Dendritic cell treated with granulocyte-macrophage colony-stimulating factor and Interleukin-4, amounts not matched to agents 40 ng/mL and 50 ng/mL, for 4 days (primary cell): ENCODE measurements at regions not wholly inside any gene's neighbourhood (a gene's known extent, or its start where the extent isn't known, plus 50 kb on each side); places are given as distances from the start of the nearest gene placed in this dataset.
"Not testable (repeated sequence)": the region's sequence is repeated elsewhere in the genome, so short reads cannot be mapped to it uniquely, and the experiment has no call there.

Experiments used
- H3K27ac Mint-ChIP-seq: one replicate; pipeline ENCODE4 v1.8.0; 2022; ENCODE audit warnings: mild to moderate bottlenecking, mixed read lengths
- H3K27me3 Mint-ChIP-seq: one replicate; pipeline ENCODE4 v1.8.0; 2022; ENCODE audit warnings: mild to moderate bottlenecking, mixed read lengths
- H3K36me3 Mint-ChIP-seq: one replicate; pipeline ENCODE4 v1.8.0; 2022; ENCODE audit warnings: low read depth, mixed read lengths
- H3K4me1 Mint-ChIP-seq: one replicate; pipeline ENCODE4 v1.8.0; 2022; ENCODE audit warnings: low read depth, mixed read lengths
- H3K4me3 Mint-ChIP-seq: one replicate; pipeline ENCODE4 v1.8.0; 2022; ENCODE audit warnings: mild to moderate bottlenecking, moderate library complexity, mixed read lengths
- H3K9me3 Mint-ChIP-seq: one replicate; pipeline ENCODE4 v1.8.0; 2022; ENCODE audit warnings: mixed read lengths
- intact Hi-C: fragments of 100-400 bp; cut with micrococcal nuclease; formaldehyde crosslinking; loops from one replicate; pipeline ENCODE4 v1.15.0; 2022

DNA sequence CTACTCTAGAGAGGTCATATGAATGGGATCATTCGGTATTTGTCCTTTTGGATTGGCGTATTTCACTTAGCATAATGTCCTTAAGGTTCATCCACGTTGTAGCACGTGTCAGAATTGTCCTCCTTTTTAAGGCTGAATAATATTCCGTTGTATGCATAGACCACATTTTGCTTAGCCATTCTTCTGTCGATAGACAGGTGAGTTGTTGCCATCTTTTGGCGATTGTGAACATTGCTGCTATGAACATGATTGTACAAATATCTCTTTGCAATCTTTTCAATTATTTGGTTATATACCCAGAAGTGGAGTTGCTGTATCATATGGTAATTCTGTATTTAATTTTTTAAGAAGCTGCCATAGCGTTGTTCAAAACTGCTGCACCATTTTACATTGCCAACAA lies 52.4 kb upstream of the GOLGA8J start:
- H3K27me3 Mint-ChIP-seq = peaks cover 3% of the 10 kb centered on the region
- intact Hi-C loops = no loop called here
- H3K36me3 Mint-ChIP-seq = no peaks in the 10 kb centered on the region
- no peak overlapping the region for H3K27ac Mint-ChIP-seq
- no peak overlapping the region for H3K4me3 Mint-ChIP-seq
- H3K9me3 Mint-ChIP-seq = no peaks in the 10 kb centered on the region
- H3K4me1 Mint-ChIP-seq = no peaks in the 10 kb centered on the region

DNA sequence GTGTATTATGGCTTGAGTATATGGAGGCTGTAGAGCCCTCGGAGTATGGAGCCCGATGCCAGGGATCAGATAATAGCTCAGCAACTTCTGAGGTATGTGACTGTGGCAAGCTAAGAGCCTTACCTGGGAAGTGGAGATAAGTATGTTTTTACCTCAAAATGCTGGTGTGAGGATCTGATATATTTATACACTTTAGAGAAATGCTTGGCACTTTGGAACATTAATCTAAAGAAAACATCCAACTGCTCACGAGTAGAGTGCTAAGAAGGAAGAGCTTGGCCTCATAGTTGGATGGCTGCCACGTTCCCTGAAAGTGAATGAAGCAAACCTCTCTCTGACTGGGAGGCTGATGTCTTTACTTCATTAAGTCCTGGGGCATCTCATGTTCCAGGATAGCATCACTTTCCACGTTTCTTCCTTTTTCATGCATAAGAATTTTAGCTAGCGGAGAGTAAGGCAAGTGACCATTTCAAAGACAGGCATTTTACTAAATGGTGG lies 58.9 kb upstream of the GOLGA8J start:
- H3K36me3 Mint-ChIP-seq = no peaks in the 10 kb centered on the region
- no peak overlapping the region for H3K27ac Mint-ChIP-seq
- intact Hi-C loops = no loop called here
- H3K4me3 Mint-ChIP-seq = no peak overlapping the region
- H3K4me1 Mint-ChIP-seq = no peaks in the 10 kb centered on the region
- H3K9me3 Mint-ChIP-seq = no peaks in the 10 kb centered on the region
- H3K27me3 Mint-ChIP-seq = peaks cover 6% of the 10 kb centered on the region

DNA sequence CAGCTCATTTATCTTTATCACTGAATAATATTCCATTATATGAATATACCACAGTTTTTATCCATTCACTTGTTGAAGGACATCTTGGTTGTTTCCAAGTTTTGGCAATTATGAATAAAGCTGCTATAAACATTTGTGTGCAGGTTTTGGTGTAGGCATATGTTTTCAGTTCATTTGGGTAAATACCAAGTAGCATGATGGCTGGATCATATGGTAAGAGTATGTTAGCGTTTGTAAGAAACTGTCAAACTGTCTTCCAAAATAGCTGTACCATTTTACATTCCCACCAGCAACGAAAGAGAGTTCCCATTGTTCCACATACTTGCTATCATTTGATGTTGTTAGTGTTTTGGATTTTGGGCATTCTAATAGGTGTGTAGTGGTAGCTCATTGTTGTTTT lies 72.0 kb upstream of the GOLGA8J start:
- Mint-ChIP-seq H3K4me3 (no peak overlapping the region), H3K27ac (no peak overlapping the region), H3K27me3 (no peaks in the 10 kb centered on the region), H3K4me1 (no peaks in the 10 kb centered on the region), H3K36me3 (no peaks in the 10 kb centered on the region), H3K9me3 (no peaks in the 10 kb centered on the region)
- intact Hi-C loops = no loop called here

DNA sequence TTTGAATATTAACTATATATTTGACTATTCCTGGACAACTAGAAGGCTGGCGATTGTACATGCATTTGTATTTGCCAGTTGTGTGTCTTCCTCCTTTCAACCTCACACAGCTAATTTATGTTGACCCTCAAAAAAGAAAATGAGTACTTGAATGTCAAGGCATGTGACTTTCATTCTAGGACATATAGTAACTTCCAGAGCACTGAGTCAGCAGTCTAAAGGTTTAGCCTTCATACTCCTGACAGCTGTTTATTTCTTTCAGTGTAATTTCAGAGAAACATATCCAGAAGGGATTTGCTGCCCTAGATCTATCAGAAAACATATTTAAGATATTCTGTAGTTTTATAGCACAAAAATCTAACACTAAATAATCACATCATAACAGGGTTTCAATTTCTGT lies 74.6 kb upstream of the GOLGA8J start:
- H3K36me3 Mint-ChIP-seq = no peaks in the 10 kb centered on the region
- H3K4me3 Mint-ChIP-seq = no peak overlapping the region
- H3K27me3 Mint-ChIP-seq = no peaks in the 10 kb centered on the region
- intact Hi-C loops = no loop called here
- H3K9me3 Mint-ChIP-seq = no peaks in the 10 kb centered on the region
- no peak overlapping the region for H3K27ac Mint-ChIP-seq
- H3K4me1 Mint-ChIP-seq = no peaks in the 10 kb centered on the region

DNA sequence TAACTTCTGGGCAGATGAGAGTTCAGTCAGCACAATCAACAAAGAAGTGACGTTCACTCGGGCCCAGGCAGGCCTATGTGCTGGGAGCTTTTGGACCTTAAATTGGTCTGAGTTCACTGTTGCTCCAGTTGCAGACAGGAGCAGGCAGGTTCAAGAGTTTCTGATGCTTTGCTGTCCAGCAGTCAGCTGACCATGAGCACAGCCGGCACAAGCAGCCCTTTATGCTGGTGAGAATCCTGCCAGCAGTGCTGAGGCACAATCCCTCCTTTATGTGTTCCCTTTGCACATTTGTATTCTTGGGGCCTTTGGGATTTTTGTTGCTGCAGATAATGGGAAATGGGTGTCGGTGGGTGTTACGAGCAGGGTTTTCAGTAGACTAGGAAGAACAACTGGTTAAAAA lies 81.2 kb upstream of the GOLGA8J start:
- H3K27me3 Mint-ChIP-seq = peaks cover 2% of the 10 kb centered on the region
- no peaks in the 10 kb centered on the region for H3K4me1 Mint-ChIP-seq

DNA sequence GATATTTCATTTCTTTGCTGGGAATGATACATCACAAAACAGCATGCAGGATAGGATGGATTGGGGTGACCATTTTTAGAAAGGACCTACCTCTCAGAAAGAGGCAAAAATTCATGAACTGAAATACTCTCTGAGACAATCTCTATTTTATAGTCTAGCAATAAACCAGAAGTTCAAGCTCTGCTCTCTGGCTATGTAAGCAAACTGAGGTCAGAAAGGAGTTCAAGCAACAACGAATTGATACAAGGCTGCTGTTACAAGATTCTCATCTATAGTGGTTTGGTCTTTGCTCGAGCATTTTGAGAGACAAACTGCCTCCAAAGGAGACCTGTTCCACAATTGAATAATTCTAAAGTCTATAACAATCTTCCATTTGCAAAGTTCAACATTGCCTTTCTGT lies 84.7 kb upstream of the GOLGA8J start:
- no peak overlapping the region for H3K4me3 Mint-ChIP-seq
- no peak overlapping the region for H3K27ac Mint-ChIP-seq
- intact Hi-C loops = no loop called here
- no peaks in the 10 kb centered on the region for H3K4me1 Mint-ChIP-seq
- H3K9me3 Mint-ChIP-seq = no peaks in the 10 kb centered on the region
- peaks cover 2% of the 10 kb centered on the region for H3K27me3 Mint-ChIP-seq
- H3K36me3 Mint-ChIP-seq = no peaks in the 10 kb centered on the region

More for the DNA sequence above, 81.2 kb upstream of the GOLGA8J start:
- intact Hi-C loops = no loop called here
- Mint-ChIP-seq H3K4me3 (no peak overlapping the region), H3K36me3 (no peaks in the 10 kb centered on the region), H3K27ac (no peak overlapping the region), H3K9me3 (no peaks in the 10 kb centered on the region)

DNA sequence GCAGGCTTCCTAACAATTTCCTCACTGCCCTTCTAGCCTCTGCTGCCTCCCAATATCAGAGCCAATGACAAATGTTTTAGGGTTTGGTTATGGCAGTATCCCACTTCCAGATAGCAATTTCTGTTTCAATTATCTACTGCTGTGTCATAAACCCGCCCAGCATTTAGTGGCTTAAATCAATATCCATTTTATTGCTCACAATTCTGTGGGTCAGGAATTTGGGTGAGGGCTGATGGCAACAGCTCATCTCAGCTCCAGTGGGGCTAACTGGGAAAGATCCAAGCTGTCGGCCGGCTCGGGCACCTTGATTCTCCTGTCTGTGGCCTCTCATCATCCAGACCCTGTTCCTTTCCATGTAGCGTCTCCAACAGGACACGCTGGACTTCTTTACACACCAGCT lies 85.3 kb upstream of the GOLGA8J start:
- H3K4me1 Mint-ChIP-seq = no peaks in the 10 kb centered on the region
- H3K27ac Mint-ChIP-seq = no peak overlapping the region
- intact Hi-C loops = no loop called here
- H3K9me3 Mint-ChIP-seq = no peaks in the 10 kb centered on the region
- peaks cover 2% of the 10 kb centered on the region for H3K27me3 Mint-ChIP-seq
- no peak overlapping the region for H3K4me3 Mint-ChIP-seq
- no peaks in the 10 kb centered on the region for H3K36me3 Mint-ChIP-seq

DNA sequence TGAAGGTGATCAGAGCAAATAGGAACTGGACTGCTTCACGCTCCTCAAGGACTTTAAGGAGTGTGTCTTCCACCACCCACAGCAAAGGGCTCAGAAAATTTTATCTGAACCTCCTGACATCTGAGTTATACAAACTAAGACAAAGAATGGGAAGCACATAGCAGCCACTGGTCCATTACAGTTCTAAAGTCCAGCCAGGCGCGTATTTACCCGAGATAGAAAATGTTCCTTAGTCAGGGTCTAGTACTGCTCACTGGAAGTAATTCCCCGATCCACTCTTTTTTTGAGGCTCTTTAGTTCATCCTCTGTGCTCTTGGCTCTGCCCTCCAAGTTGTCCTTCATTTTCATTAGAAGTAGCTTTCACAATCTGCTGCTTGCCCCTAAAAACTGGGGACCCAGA lies 88.5 kb upstream of the GOLGA8J start:
- Mint-ChIP-seq H3K27ac (no peak overlapping the region), H3K4me1 (no peaks in the 10 kb centered on the region), H3K9me3 (no peaks in the 10 kb centered on the region), H3K36me3 (no peaks in the 10 kb centered on the region), H3K27me3 (no peaks in the 10 kb centered on the region), H3K4me3 (no peak overlapping the region)
- intact Hi-C loops = no loop called here

DNA sequence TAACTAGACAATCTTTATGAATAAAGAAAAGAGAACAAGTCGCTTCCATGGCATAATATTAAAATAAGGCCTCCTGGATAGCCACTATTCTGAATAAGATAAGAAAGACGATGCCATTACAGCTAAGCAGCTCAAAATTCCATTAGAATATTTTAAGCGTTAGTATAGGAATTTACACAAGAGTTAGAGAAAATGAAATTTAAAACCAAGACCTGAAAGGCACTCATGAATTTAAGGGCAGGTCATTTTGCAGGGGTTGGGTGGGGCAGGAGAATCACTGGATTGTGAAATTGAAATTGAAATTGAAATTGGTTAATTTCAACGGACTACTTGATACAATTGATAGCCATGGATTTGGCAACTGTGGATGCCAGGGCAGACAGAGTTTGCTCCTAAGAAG lies 91.8 kb upstream of the GOLGA8J start:
- Mint-ChIP-seq H3K27ac (no peak overlapping the region), H3K9me3 (no peaks in the 10 kb centered on the region), H3K36me3 (no peaks in the 10 kb centered on the region), H3K4me3 (no peak overlapping the region), H3K27me3 (peaks cover 3% of the 10 kb centered on the region), H3K4me1 (no peaks in the 10 kb centered on the region)
- intact Hi-C loops = no loop called here

DNA sequence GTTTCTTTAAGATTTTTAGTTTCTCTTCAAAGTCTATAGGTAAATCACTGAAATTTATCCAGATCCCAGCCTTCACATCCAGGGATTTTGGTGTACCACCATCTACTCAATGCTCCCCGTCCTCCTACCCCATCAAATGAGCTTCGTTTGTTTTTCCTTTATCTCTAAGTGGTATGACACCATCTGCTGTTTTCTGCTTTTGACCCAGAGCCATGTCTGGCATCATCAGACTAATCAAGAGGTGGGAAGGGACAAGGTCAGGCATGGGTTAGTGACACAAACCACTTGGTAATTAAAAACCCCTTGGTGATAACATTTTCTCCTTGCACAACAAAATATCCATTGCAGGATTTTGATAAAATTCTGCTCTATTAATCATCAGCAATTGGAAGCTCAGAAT lies 92.7 kb upstream of the GOLGA8J start:
- Mint-ChIP-seq H3K4me3 (no peak overlapping the region), H3K27ac (no peak overlapping the region), H3K9me3 (no peaks in the 10 kb centered on the region), H3K4me1 (no peaks in the 10 kb centered on the region), H3K36me3 (no peaks in the 10 kb centered on the region), H3K27me3 (peaks cover 5% of the 10 kb centered on the region)
- intact Hi-C loops = no loop called here

DNA sequence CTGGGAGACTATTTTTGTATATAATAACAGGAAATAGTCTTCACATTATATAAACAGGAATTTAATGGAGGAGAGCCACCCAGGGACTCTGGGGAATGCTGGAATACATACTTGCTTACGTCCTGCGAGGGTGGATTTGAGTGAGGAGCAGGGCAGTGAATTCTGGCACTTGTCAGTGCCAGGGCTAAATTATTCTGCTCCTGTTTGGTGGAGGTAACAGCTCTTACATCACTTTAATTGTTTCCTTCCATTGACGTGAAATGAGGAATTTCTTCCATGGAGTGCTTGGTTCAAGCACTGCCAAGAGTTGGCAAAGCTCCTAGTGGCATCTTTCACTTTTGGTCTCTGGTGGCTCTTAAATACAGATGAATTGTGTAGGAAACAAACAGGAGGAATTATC lies 94.1 kb upstream of the GOLGA8J start:
- no peaks in the 10 kb centered on the region for H3K9me3 Mint-ChIP-seq
- H3K27me3 Mint-ChIP-seq = peaks cover 10% of the 10 kb centered on the region
- H3K36me3 Mint-ChIP-seq = no peaks in the 10 kb centered on the region
- intact Hi-C loops = no loop called here
- H3K27ac Mint-ChIP-seq = no peak overlapping the region
- no peak overlapping the region for H3K4me3 Mint-ChIP-seq
- no peaks in the 10 kb centered on the region for H3K4me1 Mint-ChIP-seq

DNA sequence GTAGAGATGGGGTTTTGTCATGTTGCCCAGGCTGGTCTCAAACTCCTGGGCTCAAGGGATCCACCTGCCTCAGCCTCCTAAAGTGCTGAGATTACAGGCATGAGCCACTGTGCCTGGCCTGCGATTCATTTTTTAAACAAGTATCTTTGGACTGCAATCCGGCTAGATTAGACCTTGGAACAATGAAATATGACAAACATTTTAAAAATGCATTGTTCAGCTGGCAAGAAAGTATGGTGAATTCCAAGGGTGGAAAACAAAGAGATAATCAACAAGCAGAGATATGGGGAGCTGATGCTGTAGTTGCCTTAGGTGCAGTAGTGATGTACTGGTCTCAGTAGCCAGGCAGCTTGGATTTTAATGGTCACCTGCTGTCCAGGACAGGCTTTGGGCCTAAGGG lies 95.8 kb upstream of the GOLGA8J start:
- Mint-ChIP-seq H3K9me3 (no peaks in the 10 kb centered on the region), H3K27me3 (peaks cover 10% of the 10 kb centered on the region), H3K27ac (no peak overlapping the region), H3K4me3 (no peak overlapping the region), H3K36me3 (no peaks in the 10 kb centered on the region), H3K4me1 (no peaks in the 10 kb centered on the region)
- intact Hi-C loops = no loop called here

DNA sequence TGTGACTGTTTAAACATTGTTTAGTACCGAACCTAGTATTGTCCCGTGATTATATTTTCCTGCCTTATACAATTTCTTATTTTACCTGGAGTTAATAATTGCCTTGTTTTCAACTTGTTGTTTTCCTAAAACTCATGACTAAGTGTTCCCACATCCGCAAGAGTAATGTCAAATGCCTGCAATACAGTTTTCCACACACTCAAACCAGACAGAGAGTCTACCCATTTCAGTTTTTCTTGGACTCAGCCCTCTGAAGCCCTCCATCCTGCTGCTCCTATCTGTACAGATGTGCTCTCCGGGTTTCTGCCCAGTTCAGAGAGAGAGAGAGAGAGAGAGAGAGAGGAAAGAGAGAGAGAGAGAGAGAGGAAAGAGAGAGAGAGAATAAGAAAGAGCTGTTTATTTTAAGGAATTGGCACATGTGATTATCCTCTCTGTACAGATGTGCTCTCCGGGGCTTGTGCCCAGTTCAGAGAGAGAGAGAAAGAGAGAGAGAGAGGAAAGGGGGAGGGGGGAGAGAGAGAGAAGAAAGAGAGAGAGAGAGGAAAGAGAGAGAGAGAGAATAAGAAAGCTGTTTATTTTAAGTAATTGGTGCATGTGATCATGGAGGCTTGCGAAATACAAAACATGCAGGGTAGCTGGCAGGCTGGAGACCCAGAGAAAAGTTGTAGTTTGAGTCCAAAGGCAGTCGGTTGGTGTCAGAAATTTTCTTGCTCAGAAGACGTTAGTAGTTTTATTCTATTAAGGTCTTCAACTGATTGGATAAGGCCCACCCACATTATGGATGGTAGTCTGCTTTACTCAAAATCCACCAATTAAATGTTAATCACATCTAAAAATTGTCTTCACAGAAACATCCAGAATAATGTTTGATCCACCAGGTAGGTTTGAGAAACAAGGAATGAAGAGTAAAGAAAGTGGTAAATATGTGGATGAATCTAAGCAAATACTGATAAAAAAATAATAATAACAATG lies 104.1 kb upstream of the GOLGA8J start:
- H3K36me3 Mint-ChIP-seq = no peaks in the 10 kb centered on the region
- H3K9me3 Mint-ChIP-seq = no peaks in the 10 kb centered on the region
- no peak overlapping the region for H3K27ac Mint-ChIP-seq
- intact Hi-C loops = no loop called here
- H3K4me1 Mint-ChIP-seq = no peaks in the 10 kb centered on the region
- no peak overlapping the region for H3K4me3 Mint-ChIP-seq
- peaks cover 5% of the 10 kb centered on the region for H3K27me3 Mint-ChIP-seq

DNA sequence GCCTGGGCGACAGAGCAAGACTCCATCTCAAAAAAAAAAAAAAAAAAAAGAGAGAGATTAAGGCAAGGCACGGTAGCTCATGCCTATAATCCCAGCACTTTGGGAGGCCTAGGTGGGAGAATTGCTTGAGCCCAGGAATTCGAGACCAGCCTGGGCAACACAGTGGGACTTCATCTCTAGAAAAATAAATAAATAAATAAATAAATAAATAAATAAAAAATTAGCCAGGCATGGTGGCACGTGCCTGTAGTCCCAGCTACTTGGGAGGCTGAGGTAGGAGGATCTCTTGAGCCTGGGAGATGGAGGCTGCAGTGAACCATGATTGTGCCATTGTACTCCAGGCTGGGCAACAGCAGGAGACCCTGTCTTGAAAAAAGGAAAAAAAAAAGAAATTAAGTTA lies 108.7 kb upstream of the GOLGA8J start:
- H3K27ac Mint-ChIP-seq, intact Hi-C loops, H3K36me3 Mint-ChIP-seq, H3K4me1 Mint-ChIP-seq, H3K9me3 Mint-ChIP-seq, H3K4me3 Mint-ChIP-seq: not testable (repeated sequence)
- peaks cover 38% of the 10 kb centered on the region for H3K27me3 Mint-ChIP-seq

DNA sequence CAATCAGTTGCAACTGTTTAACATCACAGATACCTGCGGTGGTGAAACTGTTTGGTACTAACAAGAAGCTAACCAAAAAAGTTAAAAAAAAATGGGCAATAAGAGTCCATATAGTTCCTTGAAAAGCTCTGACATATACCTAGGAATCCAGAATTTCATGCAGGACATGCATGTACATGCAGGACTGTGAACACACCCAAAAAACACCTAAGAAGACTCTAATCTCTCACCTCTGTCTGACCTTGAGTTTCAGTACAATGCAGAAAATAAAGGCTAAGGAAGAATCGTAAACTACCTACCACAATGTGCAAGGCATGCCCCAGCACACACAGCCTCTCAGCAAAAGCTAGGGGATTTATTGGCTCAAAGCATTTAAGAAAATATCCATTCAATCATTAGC lies 110.7 kb upstream of the GOLGA8J start:
- Mint-ChIP-seq H3K36me3 (no peaks in the 10 kb centered on the region), H3K9me3 (no peaks in the 10 kb centered on the region), H3K27me3 (peaks cover 51% of the 10 kb centered on the region), H3K4me3 (no peak overlapping the region), H3K27ac (no peak overlapping the region), H3K4me1 (no peaks in the 10 kb centered on the region)
- intact Hi-C loops = no loop called here
